G401 (cell line): ENCODE measurements at regions not wholly inside any gene's neighbourhood (a gene's known extent, or its start where the extent isn't known, plus 50 kb on each side); places are given as distances from the start of the nearest gene placed in this dataset.

Experiments used
- DNase-seq: peaks from one replicate; pipeline ENCODE4 v3.0.0-alpha.2; 2015; ENCODE audit warnings: low spot score
- in situ Hi-C: cut with HindIII; loops from 2 replicates; pipeline ENCODE4 v1.10.0; 2016; ENCODE audit warnings: low sequenced_read_pairs, mixed read lengths

DNA sequence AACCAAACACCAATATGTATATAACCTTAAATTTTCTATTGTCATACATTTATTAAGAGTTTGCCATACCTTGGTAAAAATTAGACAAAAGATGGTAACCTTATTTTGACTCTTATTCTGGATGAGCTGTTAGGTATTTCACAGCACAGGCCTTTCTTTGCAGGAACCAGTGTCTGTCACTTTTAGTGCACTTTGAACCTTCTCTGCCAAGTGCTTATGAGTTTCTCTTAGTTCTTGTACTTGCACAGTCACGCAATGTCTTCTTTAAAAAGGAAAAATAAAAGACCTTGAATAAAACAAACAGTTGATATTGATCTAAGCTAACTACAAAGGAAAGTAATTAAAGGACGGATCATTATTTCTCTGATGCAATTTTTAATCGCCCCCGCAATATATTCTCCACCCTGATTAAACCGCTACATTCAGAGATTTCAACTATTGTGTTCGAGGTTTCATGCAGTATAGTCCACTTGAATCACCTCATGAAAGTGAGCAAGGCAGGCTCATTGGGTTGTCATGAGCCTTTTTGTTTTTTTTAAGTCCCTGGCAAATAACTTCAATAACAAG lies 534.5 kb downstream of the KLF5 start:
- in situ Hi-C loops = no loop called here
- DNase-seq = no peak

DNA sequence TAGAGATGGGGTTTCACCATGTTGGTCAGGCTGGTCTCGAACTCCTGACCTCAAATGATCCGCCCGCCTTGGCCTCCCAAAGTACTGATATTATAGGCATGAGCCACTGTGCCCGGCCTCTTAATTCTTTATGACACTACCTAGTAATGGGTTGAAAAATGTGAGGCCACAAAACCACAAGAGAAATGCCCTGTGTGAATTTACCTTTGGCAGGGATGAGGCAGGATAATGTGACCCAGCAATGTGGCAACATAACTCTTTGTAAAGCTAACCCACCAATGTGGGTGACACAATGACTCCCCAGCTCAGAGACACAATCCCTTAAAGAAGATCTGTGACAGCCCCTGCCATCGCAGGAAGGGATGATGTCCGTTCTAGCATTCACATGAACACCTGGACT lies 533.1 kb downstream of the KLF5 start:
- in situ Hi-C loops = no loop called here
- DNase-seq = no peak

DNA sequence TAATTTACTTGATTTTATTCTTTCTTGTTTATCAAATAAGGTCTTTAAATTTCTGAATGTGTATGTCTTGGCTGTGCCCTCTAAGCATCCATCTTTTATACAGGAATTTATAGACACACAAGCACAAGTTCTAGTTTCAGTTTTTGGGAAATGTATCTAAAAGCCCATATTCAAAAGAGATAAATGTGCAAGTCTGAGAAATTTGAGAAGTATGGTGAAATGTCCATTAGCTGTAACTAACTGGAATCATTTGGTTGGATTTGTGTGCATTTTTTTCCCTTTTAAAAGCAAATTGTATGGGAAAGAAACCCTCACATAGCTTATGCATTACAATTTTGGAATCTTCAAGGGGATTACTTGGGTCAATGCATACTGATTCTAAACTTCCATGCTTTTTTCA lies 532.0 kb downstream of the KLF5 start:
- in situ Hi-C loops = no loop called here
- no peak for DNase-seq

DNA sequence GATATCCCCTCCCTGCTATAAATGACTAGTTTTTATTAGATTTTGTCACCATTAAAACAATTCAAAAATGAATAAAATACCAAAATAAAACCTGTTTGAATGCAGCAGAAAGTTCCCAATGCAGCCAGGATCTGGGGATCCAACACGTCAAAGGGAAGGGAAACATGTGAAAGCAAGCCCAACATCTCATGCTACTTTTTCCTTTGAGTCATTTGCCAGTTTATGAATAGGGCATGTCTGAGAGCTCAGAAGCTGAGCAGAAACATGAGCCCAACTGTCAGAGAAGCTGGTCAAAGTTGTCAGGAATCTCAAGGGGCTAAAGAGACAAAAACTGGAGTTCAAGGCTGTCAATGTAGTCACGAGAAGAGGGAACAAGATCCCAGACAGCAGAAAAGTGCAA lies 526.4 kb downstream of the KLF5 start:
- in situ Hi-C loops = no loop called here
- no peak for DNase-seq

DNA sequence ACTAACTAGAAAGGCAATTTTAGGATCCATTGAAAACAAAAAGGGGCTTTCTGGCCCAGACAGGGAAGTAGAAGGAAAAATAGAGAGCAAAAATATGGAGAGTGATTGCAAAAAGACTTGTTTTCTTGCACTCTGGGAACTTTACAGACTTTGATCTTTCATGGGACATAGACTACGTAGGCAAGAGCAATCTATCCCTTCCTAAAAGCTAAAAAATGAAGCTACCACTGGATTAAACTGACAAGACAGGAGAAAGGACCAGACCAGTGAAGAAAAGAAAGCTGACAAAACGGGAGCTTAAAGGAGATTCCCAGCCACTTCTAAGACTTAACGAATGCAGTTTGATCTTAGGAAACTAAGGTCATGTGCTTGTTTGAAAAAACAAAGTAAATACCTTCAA lies 524.5 kb downstream of the KLF5 start:
- in situ Hi-C loops = no loop called here

DNA sequence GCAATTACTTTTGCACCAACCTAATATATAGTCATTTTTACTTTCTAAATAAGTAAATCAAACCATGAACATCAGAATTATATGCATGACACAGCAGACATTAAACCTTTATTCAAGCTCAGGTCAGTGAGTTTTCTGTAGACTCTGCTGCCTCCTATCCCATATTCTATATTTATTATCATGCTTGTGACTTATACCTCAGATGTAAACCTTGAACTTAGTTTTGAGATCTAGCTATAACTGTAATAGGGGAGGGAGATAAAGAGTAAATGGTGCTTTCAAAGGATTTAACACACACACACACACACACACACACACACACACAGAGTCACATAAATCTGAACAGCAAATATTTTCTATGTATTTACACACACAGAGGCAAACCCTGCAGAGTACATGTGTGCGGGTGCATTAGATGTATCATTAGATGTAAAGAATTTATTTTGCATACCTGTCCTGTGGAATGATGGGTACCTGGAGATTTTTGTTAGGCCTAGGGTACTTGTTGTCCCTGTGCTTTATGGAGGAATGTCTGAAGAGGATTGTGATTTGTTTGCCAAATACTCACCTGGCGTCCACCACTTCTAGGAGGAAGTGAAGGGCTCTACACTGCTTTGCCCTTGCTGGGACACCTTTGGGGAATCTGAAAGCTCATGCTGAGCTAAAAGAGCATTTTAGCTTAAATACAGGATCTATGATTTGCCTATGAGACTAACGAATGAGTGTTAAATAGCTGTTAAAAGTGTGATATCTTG lies 521.9 kb downstream of the KLF5 start:
- in situ Hi-C loops = no loop called here
- no peak for DNase-seq

More for the DNA sequence above, 524.5 kb downstream of the KLF5 start:
- DNase-seq = no peak

DNA sequence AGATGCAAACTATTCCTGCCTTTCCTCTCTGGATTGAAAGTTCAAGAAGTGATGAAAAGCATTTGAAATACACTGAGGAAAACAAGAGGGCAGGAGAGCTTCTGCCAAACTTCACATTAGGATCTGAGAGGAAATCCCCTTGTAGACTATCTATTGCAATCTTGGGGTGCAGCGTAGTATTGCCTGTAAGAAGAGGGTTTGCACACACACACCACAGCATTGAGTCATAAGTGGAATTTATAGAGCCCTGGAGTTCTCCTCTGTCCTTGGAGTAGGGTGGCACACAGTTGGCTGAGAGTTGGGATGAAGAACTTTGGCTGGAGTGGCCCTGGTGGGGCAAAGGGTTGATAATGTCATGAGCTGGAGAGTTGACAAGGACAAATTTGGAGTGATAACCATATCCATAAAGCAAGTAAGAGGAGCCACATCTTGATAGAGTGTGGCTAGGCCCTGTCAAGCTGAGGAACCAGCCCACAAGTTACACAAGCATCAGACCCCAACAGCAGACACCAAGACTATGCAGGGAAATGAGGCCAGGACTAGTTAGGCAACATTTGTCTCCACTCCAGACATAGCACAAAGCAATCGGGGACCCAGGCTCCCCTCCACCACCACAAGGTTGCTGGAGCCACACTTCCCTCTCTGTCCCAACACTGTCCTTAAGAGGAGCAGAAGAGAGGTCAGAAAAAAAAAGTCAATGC lies 520.9 kb downstream of the KLF5 start:
- no peak for DNase-seq
- in situ Hi-C loops = no loop called here

DNA sequence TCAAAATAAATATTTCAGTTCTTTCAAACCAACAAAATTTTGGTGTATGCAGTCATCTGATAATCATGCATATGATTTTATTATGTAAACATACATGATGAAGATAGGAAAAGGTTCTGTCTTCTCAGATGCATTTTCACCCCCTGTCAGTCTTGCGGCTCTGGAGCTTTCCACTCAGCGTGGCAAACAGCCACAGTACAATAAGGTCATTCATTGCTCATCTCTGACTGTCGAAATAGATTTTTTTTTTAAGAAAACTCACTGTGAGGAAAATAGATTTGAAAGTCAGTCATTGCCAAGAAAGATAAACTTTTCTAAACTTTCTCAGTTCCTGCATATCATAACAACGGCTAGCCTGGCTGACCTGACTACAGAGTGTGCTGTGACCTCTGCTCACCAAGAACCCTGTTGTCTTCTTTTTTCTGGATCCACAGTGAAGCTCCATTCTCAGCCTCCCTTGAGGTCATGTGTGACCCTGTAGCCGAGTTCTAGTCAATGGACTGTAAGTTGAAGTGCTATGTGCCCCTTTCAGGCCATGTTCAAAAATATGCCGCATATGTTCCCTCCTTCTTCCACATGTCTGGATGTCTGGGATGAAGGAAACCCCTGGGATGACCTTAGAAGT lies 519.6 kb downstream of the KLF5 start:
- in situ Hi-C loops = no loop called here
- no peak for DNase-seq

DNA sequence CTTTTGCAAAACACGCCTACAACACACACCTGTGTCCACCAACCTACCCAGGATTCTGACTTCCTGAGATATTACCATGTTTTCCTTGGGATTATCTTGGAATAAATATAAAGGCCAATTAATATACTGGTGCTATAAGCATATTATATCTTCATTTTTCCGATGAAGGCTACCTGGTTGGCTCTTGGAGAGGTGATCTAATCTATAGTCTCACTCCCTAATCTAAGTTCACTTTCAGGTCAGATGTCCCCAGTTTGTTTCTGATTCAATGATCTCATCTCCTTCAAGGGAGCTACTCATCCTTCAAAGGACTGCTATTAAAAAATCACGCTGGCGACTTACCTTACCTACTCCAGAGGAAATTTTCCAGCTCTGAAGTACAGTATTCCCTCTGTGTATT lies 517.5 kb downstream of the KLF5 start:
- DNase-seq = no peak

DNA sequence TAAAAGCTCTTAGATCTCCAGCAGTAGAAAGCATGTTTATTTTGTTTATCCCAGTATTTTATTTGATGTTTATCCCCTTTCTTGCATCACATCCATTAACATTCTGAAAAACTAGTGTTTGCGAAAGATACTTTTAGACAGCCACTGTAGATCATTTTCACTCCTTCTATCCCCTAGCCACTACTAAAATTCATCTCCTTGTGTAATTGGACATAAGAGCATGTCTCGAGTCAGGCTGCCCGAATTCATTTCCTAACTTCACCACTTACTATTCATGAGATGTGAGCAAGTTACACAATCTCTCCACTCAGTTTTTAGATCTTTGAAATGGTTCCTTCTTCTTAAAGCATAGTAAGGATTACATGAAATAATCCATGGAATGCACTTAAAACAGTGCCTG lies 514.0 kb downstream of the KLF5 start:
- no peak for DNase-seq
- in situ Hi-C loops = no loop called here

More for the DNA sequence above, 517.5 kb downstream of the KLF5 start:
- in situ Hi-C loops = no loop called here

DNA sequence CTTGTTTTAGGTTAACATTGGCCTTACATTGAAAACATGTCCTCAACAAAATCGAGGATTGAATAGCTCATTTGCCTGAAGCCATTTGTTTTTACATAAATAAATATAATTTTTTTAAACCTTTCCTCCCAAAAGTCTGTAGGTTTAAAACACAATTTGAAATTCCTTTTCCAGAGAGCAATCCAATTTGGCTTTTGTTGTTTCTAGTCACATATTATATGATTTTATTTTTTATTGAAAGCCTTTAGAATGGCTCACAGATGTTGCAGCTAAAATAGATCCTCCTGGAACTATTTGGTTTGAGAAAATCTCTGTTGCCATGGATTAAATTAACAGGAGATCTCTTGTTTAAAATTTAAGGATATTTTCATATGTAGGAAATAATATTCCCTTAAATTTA lies 512.6 kb downstream of the KLF5 start:
- in situ Hi-C loops = no loop called here

DNA sequence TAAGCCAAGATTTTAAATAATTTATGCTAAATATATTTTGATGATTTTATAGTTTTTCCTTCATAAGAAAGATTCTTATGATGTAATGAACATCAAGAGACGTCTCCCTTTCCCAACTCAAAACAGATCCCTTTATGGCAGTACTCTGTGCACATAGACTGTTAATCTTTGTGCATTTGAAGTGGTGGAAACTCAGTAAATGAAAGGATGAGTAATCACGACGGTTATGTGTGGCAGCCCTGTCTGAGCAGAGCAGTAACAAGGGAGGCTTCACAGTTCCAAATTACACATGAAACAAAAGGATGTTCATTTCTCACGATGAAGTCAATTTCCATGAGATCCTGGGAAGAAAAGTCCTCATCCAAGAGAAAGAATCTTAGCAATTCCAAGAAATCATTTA lies 498.1 kb downstream of the KLF5 start:
- in situ Hi-C loops = no loop called here
- no peak for DNase-seq

More for the DNA sequence above, 512.6 kb downstream of the KLF5 start:
- no peak for DNase-seq

DNA sequence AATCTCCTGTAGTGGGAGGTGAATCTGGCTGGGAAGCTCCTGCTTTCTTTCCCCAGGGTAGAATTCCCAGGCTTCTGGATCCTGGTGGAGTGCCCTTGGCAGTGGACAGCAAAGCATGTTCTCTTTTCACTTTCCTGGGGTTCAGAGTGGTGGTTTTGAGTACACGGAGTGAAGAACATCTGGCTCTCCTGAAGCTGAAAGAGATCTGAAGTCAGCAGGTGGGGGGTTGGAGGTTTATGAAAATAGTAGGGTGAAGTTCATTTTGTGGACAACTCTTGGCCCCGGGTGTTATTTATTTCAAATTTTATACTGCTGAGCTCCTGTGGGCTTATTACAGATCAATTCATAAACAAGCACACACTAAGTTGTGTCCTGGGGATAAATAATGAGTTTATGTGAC lies 497.3 kb downstream of the KLF5 start:
- no peak for DNase-seq
- in situ Hi-C loops = no loop called here

DNA sequence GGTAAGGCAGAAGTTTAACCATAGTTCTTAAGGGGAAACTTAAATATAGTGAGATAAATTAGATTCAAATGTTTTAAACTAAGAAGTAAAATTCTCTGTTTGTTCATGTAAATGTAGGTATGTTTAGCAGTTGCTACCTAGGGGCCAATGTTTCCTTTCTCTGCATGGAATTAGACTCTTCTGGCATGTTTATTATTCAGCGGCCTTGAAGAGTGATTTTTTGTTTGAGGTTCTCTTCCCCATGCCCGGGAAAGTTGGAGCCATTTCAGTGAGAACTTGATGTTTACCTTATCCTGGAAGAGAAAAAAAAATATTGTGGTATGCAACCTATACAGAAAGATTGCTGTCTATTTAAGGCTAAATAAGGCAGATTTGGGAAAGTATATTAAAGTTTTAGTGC lies 492.9 kb downstream of the KLF5 start:
- in situ Hi-C loops = no loop called here
- no peak for DNase-seq

DNA sequence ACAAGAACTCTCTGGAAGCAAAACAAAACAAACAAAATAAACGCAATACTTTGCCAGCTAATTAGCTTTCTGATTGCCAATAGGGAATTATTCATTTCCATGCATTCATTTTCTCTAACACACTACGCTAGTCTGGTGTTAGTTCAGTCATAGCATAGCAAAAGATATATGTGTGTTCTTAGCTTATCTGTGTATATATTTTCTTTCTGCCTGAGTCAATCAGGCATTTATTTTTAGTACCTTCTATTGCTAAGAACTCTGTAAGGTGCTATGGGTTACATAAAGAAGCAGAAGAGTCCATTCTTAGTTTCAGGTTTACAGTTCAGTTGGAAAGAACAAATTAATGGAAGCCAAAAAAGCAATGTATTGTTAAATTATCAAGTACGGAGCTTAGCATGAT lies 490.9 kb downstream of the KLF5 start:
- in situ Hi-C loops = no loop called here
- no peak for DNase-seq

DNA sequence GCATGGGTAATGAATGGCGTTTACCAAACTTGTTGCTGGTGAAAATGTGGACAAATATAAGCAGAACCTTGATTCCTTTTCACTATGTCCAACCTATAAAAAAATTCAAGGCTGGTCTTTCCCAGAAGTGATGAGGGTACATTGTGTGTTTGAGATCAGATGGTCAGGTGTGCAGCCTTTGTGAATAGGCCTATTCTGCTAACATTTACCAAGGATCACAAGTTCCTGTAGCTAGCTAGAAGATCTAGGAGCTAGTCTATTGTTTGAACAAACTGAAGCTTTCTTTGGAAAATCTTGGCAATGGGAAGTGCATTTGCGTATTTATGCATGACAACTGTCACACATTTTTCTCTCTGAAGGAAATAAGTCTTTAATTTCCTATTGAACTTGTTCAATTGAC lies 489.6 kb downstream of the KLF5 start:
- no peak for DNase-seq
- in situ Hi-C loops = no loop called here

DNA sequence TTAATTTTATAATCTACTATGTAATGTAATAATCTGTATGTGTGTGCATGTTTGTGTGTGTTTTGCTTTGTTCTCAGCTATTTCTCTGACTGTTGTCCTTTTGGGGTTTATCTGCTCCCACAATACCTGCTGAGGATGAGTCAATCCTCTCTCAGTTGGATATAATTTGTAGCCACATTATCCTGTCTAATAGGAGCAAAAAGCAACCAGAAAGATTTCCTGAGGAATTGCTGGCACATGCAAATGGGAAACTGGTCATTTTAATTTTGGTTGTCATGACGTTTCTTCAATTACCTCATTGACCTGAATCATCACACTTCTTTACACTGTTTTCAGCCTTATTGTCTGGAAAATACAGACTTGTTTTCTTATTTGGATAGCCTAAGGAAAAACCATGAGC lies 488.4 kb downstream of the KLF5 start:
- in situ Hi-C loops = no loop called here
- no peak for DNase-seq

DNA sequence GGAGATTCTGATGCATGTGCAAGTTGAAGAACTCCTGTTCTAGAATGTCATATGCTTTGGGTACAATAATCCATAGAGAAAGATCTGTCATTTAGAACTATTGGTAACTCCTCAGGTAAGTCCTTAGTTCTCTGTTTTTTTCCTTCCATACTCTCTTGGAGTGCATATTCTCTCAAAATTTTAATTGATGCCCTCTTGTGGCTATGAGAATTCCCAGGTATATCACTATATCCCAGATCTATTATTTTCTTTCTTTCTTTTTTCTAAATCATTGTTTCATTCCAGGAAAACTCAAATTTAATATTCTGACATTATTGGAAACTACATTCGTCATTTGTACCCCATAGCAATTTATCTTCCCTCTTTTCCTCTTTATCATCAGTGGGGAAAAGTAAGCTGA lies 485.4 kb downstream of the KLF5 start:
- DNase-seq = no peak

DNA sequence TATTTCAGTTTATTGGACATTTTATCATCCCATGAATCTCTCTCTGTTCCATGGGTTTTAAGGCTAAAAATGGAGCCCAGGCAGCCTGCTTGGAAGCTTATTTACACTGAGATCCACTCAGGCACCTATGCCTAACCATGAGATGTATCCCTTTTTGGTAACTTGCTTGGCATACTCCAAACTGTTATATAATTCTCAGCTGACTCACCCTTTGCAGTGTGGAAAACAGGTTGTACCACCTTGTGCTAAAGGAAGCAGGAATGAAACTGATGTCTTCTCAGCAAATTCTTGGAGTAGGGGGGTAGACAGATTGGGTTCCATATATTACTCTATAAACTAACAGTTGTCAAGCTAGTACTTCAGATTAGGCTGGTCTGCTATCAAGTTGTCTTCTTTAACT lies 483.6 kb downstream of the KLF5 start:
- in situ Hi-C loops = no loop called here
- DNase-seq = no peak

More for the DNA sequence above, 485.4 kb downstream of the KLF5 start:
- in situ Hi-C loops = no loop called here

DNA sequence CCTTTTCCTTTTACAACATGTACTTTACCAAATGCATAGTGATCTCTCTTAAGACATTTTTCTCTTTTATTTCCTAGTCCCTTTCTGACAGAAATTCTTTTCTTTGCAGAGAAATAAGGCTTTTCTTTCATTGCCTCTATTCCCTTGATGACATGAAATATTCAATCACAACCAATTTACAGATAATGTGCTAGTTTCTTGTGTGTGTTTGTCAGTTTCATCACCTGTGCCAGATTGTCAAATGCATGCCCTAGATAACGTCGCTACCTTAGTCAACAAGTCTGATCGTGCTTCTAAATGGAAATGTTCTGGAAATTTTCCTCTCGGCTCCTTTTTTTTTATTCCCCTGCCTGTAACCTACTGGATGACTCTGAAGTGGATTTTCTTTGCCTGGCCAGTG lies 478.1 kb downstream of the KLF5 start:
- in situ Hi-C loops = no loop called here
- no peak for DNase-seq
